ENCODE measurements at regions not wholly inside any gene's neighbourhood (a gene's known extent, or its start where the extent isn't known, plus 50 kb on each side); places are given as distances from the start of the nearest gene placed in this dataset.

- Mint-ChIP-seq H3K27me3 (no peaks in the 10 kb centered on the region), H3K9me3 (ENCODE audit: insufficient read depth) (no peaks in the 10 kb centered on the region), H3K4me1 (no peaks in the 10 kb centered on the region), H3K4me3 (no peak overlapping the region), H3K27ac (no peak overlapping the region)
- Histone ChIP-seq H3K9me3 (ENCODE audit: control extremely low read depth in 1 of 3, control insufficient read depth in 2 of 3, insufficient read depth in 1 of 3, low read length in 2 of 3) (no peaks in the 10 kb centered on the region), H3K27me3 (replicated peaks in 1 of 4; ENCODE audit: control extremely low read depth in 1 of 4, control insufficient read depth in 3 of 4, insufficient read depth in 4 of 4, low read length in 3 of 4) (no peaks in the 10 kb centered on the region), H3K27ac (ENCODE audit: low read length in 2 of 2) (no peak overlapping the region), H3K4me2 (replicated peaks; ENCODE audit: low read depth, low read length, poor library complexity, severe bottlenecking) (no peak overlapping the region), H2AFZ (ENCODE audit: insufficient read depth, low read depth, low read length, poor library complexity, severe bottlenecking) (no peak overlapping the region), H3K4me3 (ENCODE audit: control extremely low read depth in 1 of 5, extremely low read depth in 1 of 5, insufficient read depth in 1 of 5, low read depth in 2 of 5, low read length in 4 of 5) (no peak overlapping the region), H4K20me1 (ENCODE audit: control insufficient read depth, insufficient read depth, low read length, poor library complexity, severe bottlenecking) (no peaks in the 10 kb centered on the region), H3K36me3 (replicated peaks in 1 of 2; ENCODE audit: control extremely low read depth in 1 of 2, control insufficient read depth in 1 of 2, extremely low read depth in 1 of 2, insufficient read depth in 2 of 2, low read length in 1 of 2) (no peaks in the 10 kb centered on the region), H3K79me2 (ENCODE audit: control insufficient read depth, insufficient read depth, low read length) (no peaks in the 10 kb centered on the region), H3K9ac (ENCODE audit: low read length) (no peak overlapping the region), H3K4me1 (ENCODE audit: control insufficient read depth in 2 of 2, insufficient read depth in 2 of 2, low read length in 2 of 2) (no peaks in the 10 kb centered on the region)
- WGBS (ENCODE audit: insufficient coverage): 56% methylated on average over 2 of the region's 4 CpGs
- TF ChIP-seq, protein P1, sequence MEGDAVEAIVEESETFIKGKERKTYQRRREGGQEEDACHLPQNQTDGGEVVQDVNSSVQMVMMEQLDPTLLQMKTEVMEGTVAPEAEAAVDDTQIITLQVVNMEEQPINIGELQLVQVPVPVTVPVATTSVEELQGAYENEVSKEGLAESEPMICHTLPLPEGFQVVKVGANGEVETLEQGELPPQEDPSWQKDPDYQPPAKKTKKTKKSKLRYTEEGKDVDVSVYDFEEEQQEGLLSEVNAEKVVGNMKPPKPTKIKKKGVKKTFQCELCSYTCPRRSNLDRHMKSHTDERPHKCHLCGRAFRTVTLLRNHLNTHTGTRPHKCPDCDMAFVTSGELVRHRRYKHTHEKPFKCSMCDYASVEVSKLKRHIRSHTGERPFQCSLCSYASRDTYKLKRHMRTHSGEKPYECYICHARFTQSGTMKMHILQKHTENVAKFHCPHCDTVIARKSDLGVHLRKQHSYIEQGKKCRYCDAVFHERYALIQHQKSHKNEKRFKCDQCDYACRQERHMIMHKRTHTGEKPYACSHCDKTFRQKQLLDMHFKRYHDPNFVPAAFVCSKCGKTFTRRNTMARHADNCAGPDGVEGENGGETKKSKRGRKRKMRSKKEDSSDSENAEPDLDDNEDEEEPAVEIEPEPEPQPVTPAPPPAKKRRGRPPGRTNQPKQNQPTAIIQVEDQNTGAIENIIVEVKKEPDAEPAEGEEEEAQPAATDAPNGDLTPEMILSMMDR (IDR thresholded peaks at IDR 0.05): no peak
- no peak for TF ChIP-seq EZH2 (IDR thresholded peaks at IDR 0.05; ENCODE audit: borderline replicate concordance, insufficient read depth, low read depth, low read length, poor library complexity, severe bottlenecking)
- intact Hi-C loops (cut with micrococcal nuclease): no loop called here
- no peak for DNase-seq
- ChIA-PET POLR2A (no interaction called here), CTCF (interaction anchor here (1.2 kb wide), 1 partner anchor 8 kb away, joined by 3 read pairs; no protein-coding TSS in a partner anchor)
- no peak for ATAC-seq (ENCODE audit: low read depth)
These were observed 948.1 kb downstream of the KCNJ2 start for GRCh38 chr17:71117466-71117865.

GRCh38 chr17:71118039-71118438 is 948.7 kb downstream of the KCNJ2 start:
- ChIA-PET CTCF (no interaction called here), POLR2A (no interaction called here)
- H3K4me2 ChIP-seq (replicated peaks; ENCODE audit: low read depth, low read length, poor library complexity, severe bottlenecking): no peak overlapping the region
- H3K27ac ChIP-seq (ENCODE audit: low read length in 2 of 2): no peak overlapping the region
- no peak for DNase-seq
- H3K27me3 ChIP-seq (replicated peaks in 1 of 4; ENCODE audit: control extremely low read depth in 1 of 4, control insufficient read depth in 3 of 4, insufficient read depth in 4 of 4, low read length in 3 of 4): no peaks in the 10 kb centered on the region
- no peak overlapping the region for H3K4me3 Mint-ChIP-seq
- no peak overlapping the region for H2AFZ ChIP-seq (ENCODE audit: insufficient read depth, low read depth, low read length, poor library complexity, severe bottlenecking)
- H3K9ac ChIP-seq (ENCODE audit: low read length): no peak overlapping the region
- no peak for TF ChIP-seq EZH2 (IDR thresholded peaks at IDR 0.05; ENCODE audit: borderline replicate concordance, insufficient read depth, low read depth, low read length, poor library complexity, severe bottlenecking)
- TF ChIP-seq, protein P1 (IDR thresholded peaks at IDR 0.05): no peak
- no peak for ATAC-seq (ENCODE audit: low read depth)
- H3K36me3 ChIP-seq (replicated peaks in 1 of 2; ENCODE audit: control extremely low read depth in 1 of 2, control insufficient read depth in 1 of 2, extremely low read depth in 1 of 2, insufficient read depth in 2 of 2, low read length in 1 of 2): no peaks in the 10 kb centered on the region
- H4K20me1 ChIP-seq (ENCODE audit: control insufficient read depth, insufficient read depth, low read length, poor library complexity, severe bottlenecking): no peaks in the 10 kb centered on the region
- no peaks in the 10 kb centered on the region for H3K79me2 ChIP-seq (ENCODE audit: control insufficient read depth, insufficient read depth, low read length)
- no peak overlapping the region for H3K27ac Mint-ChIP-seq
- no peak overlapping the region for H3K4me3 ChIP-seq (ENCODE audit: control extremely low read depth in 1 of 5, extremely low read depth in 1 of 5, insufficient read depth in 1 of 5, low read depth in 2 of 5, low read length in 4 of 5)
- no CpG with 5 or more reads among the region's 4 CpGs for WGBS (ENCODE audit: insufficient coverage)
- no peaks in the 10 kb centered on the region for H3K9me3 Mint-ChIP-seq (ENCODE audit: insufficient read depth)
- no peaks in the 10 kb centered on the region for H3K27me3 Mint-ChIP-seq
- H3K9me3 ChIP-seq (ENCODE audit: control extremely low read depth in 1 of 3, control insufficient read depth in 2 of 3, insufficient read depth in 1 of 3, low read length in 2 of 3): no peaks in the 10 kb centered on the region
- no peaks in the 10 kb centered on the region for H3K4me1 Mint-ChIP-seq
- no peaks in the 10 kb centered on the region for H3K4me1 ChIP-seq (ENCODE audit: control insufficient read depth in 2 of 2, insufficient read depth in 2 of 2, low read length in 2 of 2)
- intact Hi-C loops (cut with micrococcal nuclease): no loop called here

Measured in B cell (primary cell).